Keratinocyte (primary cell): ENCODE measurements at regions not wholly inside any gene's neighbourhood (a gene's known extent, or its start where the extent isn't known, plus 50 kb on each side); places are given as distances from the start of the nearest gene placed in this dataset.

Experiments used
- DNase-seq: peaks from one replicate; pipeline ENCODE4 v3.0.0-alpha.2; 2011; ENCODE audit warnings: low read depth, missing footprints, low spot score
- FAIRE-seq: peaks from 2 replicates; lab custom pipeline; 2011; peaks lifted over from hg19 to GRCh38; lab: Jason Lieb, UNC
- H2AFZ ChIP-seq: 2 replicates; pipeline ENCODE4 v1.6.0; 2012; ENCODE audit warnings: low read length, control low read depth, inconsistent platforms; ENCODE audit not compliant: control insufficient read depth
- H3K27ac ChIP-seq: 2 replicates; pipeline ENCODE4 v1.5.1; 2011; ENCODE audit warnings: low read length; ENCODE audit not compliant: control insufficient read depth, insufficient read depth
- H3K27me3 ChIP-seq: 3 replicates; pipeline ENCODE4 v1.6.0; 2011; ENCODE audit warnings: low read length; ENCODE audit not compliant: control insufficient read depth, insufficient read depth; ENCODE audit errors: extremely low read depth
- H3K36me3 ChIP-seq, 2 experiments: 2 replicates in 1 of 2; 3 replicates in 1 of 2; pipeline ENCODE4 v1.5.1; 2011; ENCODE audit warnings: low read length in 2 of 2, mild to moderate bottlenecking in 1 of 2; ENCODE audit not compliant: control insufficient read depth in 2 of 2, insufficient read depth in 2 of 2; ENCODE audit errors: extremely low read depth in 1 of 2
- H3K4me1 ChIP-seq: 3 replicates; pipeline ENCODE4 v1.5.1; 2011; ENCODE audit warnings: low read length; ENCODE audit not compliant: control insufficient read depth, insufficient read depth; ENCODE audit errors: extremely low read depth
- H3K4me2 ChIP-seq: 3 replicates; pipeline ENCODE4 v1.6.0; 2011; ENCODE audit warnings: low read depth, low read length; ENCODE audit not compliant: control insufficient read depth, insufficient read depth; ENCODE audit errors: extremely low read depth
- H3K4me3 ChIP-seq, 3 experiments: fragments of 200-600 bp in 1 of 3; sonication (generic) in 1 of 3; 2 replicates in 2 of 3; 3 replicates in 1 of 3; pipeline ENCODE4 v1.5.1; 2011 to 2016; ENCODE audit warnings: low read length in 3 of 3, mild to moderate bottlenecking in 3 of 3, control low read depth in 2 of 3, inconsistent platforms in 1 of 3, low read depth in 1 of 3, mixed read lengths in 1 of 3, mixed run types in 1 of 3, moderate library complexity in 1 of 3; ENCODE audit not compliant: control insufficient read depth in 2 of 3, insufficient read depth in 2 of 3; ENCODE audit errors: extremely low read depth in 1 of 3
- H3K79me2 ChIP-seq: 2 replicates; pipeline ENCODE4 v1.6.0; 2012; ENCODE audit warnings: low read length; ENCODE audit not compliant: control insufficient read depth, insufficient read depth
- H3K9ac ChIP-seq: 3 replicates; pipeline ENCODE4 v1.6.0; 2011; ENCODE audit warnings: low read length; ENCODE audit not compliant: control insufficient read depth, insufficient read depth; ENCODE audit errors: extremely low read depth
- H3K9me1 ChIP-seq: 3 replicates; pipeline ENCODE4 v1.6.0; 2011; ENCODE audit warnings: low read length; ENCODE audit not compliant: control insufficient read depth, insufficient read depth; ENCODE audit errors: extremely low read depth
- H3K9me3 ChIP-seq: 2 replicates; pipeline ENCODE4 v1.5.1; 2012; ENCODE audit warnings: low read depth, low read length; ENCODE audit not compliant: control insufficient read depth
- H4K20me1 ChIP-seq: 3 replicates; pipeline ENCODE4 v1.6.0; 2011; ENCODE audit warnings: low read length; ENCODE audit not compliant: control insufficient read depth, insufficient read depth; ENCODE audit errors: extremely low read depth
- EZH2 ChIP-seq: IDR thresholded peaks from one replicate; pipeline ENCODE4 v1.6.1; 2012; ENCODE audit warnings: inconsistent platforms, mild to moderate bottlenecking, low read length, moderate library complexity
- dilution Hi-C: fragments of 300-500 bp; cut with MboI; formaldehyde crosslinking; loops from one replicate; pipeline ENCODE4 v1.7.0; 2020; ENCODE audit warnings: low sequenced_read_pairs; ENCODE audit not compliant: extremely low pct_ligation_motif_present
- TF ChIP-seq, protein P1 (sequence below), 3 experiments: IDR thresholded peaks in 1 of 3; conservative IDR thresholded peaks in 1 of 3; optimal IDR thresholded peaks in 1 of 3; 2 replicates in 2 of 3; 3 replicates in 1 of 3; pipeline versions ENCODE3 to v1.5.1; 2011; ENCODE audit warnings: low read length in 3 of 3, mild to moderate bottlenecking in 3 of 3, moderate library complexity in 2 of 3, control low read depth in 1 of 3, inconsistent platforms in 1 of 3; ENCODE audit not compliant: insufficient read depth in 2 of 3; ENCODE audit errors: extremely low read depth in 1 of 3

DNA sequence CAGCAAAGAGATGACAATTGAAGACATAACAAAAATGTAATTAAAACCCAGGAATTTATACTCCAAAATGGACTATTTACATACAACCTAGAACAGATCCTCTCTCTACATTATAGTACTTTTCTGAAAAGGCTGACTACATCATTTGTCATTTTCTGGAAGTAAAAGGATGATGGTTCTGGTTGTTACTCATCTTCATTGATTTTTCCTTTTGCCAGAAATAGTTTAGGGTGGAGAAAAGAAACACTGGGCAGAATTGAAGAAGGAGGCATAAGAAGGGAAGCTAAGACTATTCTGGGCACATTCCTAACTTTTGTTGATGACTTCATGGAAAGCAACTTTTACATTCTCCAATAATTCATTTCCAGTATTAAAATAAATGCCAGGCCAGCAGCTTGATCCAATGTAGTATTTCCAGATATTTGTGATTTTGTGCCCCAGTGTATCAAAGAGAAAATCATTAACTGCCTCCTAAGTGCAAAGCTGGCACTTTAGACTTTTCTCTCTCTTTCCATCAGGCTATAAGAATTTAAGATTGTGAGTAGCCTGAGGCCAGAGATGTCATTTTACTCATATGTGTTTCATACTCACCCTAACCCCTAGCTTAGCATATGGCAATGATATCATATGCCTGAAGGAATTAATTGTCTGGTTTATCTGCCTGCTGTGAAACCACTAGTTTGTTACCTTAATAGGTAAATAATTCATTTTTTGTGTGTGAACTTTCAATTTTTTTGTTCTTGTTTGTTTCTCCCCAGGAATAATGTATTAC is 369.5 kb upstream of the LYPLAL1 start:
- DNase-seq = peak; percentile 30
- H3K27me3 ChIP-seq = no peaks in the 10 kb centered on the region
- dilution Hi-C loops = no loop called here
- H3K36me3 ChIP-seq = no peaks in the 10 kb centered on the region
- FAIRE-seq = peak; percentile 49
- no peak overlapping the region for H3K4me2 ChIP-seq
- H2AFZ ChIP-seq = no peak overlapping the region
- H4K20me1 ChIP-seq = no peaks in the 10 kb centered on the region
- no peak overlapping the region for H3K9ac ChIP-seq
- H3K27ac ChIP-seq = peak overlapping the region; percentile 60
- H3K9me3 ChIP-seq = no peaks in the 10 kb centered on the region
- TF ChIP-seq, protein P1, sequence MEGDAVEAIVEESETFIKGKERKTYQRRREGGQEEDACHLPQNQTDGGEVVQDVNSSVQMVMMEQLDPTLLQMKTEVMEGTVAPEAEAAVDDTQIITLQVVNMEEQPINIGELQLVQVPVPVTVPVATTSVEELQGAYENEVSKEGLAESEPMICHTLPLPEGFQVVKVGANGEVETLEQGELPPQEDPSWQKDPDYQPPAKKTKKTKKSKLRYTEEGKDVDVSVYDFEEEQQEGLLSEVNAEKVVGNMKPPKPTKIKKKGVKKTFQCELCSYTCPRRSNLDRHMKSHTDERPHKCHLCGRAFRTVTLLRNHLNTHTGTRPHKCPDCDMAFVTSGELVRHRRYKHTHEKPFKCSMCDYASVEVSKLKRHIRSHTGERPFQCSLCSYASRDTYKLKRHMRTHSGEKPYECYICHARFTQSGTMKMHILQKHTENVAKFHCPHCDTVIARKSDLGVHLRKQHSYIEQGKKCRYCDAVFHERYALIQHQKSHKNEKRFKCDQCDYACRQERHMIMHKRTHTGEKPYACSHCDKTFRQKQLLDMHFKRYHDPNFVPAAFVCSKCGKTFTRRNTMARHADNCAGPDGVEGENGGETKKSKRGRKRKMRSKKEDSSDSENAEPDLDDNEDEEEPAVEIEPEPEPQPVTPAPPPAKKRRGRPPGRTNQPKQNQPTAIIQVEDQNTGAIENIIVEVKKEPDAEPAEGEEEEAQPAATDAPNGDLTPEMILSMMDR (optimal IDR thresholded peaks at IDR 0.05 in 1 of 3, IDR thresholded peaks at IDR 0.05 in 1 of 3, conservative IDR thresholded peaks at IDR 0.05 in 1 of 3; ENCODE audit: extremely low read depth in 1 of 3, insufficient read depth in 2 of 3, low read length in 3 of 3) = no peak
- TF ChIP-seq EZH2 = no peak
- H3K9me1 ChIP-seq = no peaks in the 10 kb centered on the region
- H3K4me3 ChIP-seq = peak overlapping the region in 1 of 3 experiments; percentile 17
- H3K4me1 ChIP-seq = peaks cover 15% of the 10 kb centered on the region
- no peaks in the 10 kb centered on the region for H3K79me2 ChIP-seq

DNA sequence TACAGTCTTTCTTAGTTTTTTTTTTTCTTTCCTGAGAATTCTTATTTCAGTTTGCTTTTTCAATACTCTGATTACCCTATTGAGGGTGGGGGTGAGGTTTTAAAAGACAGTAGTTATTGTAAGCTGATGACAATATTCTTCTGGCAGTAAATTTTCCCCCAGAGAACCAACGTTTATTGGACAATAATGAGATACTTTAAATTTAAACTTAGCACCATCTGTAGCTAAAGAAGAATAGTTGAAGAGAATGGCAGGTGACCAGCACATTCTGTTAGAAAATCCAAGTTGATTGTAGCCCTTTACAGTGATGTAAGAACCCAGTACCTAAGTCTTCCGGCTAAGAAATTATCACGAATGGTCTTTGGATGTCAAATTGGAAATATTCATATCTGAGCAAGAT is 364.6 kb upstream of the LYPLAL1 start:
- dilution Hi-C loops = no loop called here
- FAIRE-seq = no peak

More for the DNA sequence above, 364.6 kb upstream of the LYPLAL1 start:
- TF ChIP-seq, protein P1 (optimal IDR thresholded peaks at IDR 0.05 in 1 of 3, IDR thresholded peaks at IDR 0.05 in 1 of 3, conservative IDR thresholded peaks at IDR 0.05 in 1 of 3; ENCODE audit: extremely low read depth in 1 of 3, insufficient read depth in 2 of 3, low read length in 3 of 3) = no peak
- no peak for TF ChIP-seq EZH2
- Histone ChIP-seq H3K4me1 (peaks cover 8% of the 10 kb centered on the region), H3K4me3 (no peak overlapping the region), H3K9me3 (no peaks in the 10 kb centered on the region), H3K27ac (no peak overlapping the region), H3K9ac (no peak overlapping the region), H3K79me2 (no peaks in the 10 kb centered on the region), H3K4me2 (no peak overlapping the region), H3K27me3 (no peaks in the 10 kb centered on the region), H2AFZ (no peak overlapping the region), H3K9me1 (no peaks in the 10 kb centered on the region), H3K36me3 (no peaks in the 10 kb centered on the region), H4K20me1 (no peaks in the 10 kb centered on the region)
- no peak for DNase-seq
